Prostate gland (tissue), 2 donors: ENCODE measurements at regions not wholly inside any gene's neighbourhood (a gene's known extent, or its start where the extent isn't known, plus 50 kb on each side); places are given as distances from the start of the nearest gene placed in this dataset.

Source experiments
- DNase-seq: peaks from one replicate; pipeline ENCODE4 v3.0.0-alpha.2; 2019; ENCODE audit warnings: low spot score
- H3K27ac ChIP-seq, 2 donors: fragments of 200-600 bp; sonication (generic); 2 replicates each; pipeline ENCODE4 v1.5.1; 2017 to 2019
- H3K27me3 ChIP-seq: fragments of 200-600 bp; sonication (generic); replicated peaks from 2 replicates; pipeline ENCODE4 v1.5.1; 2019; ENCODE audit not compliant: insufficient read depth
- H3K36me3 ChIP-seq, 2 donors: fragments of 200-600 bp; sonication (generic); 1 replicate in 1 of 2; 2 replicates in 1 of 2; pipeline versions ENCODE4 v1.5.1 to v1.8.1; 2017 to 2019
- H3K4me1 ChIP-seq: fragments of 200-600 bp; sonication (generic); replicated peaks from 2 replicates; pipeline ENCODE4 v1.5.1; 2019
- H3K4me3 ChIP-seq, 2 donors: fragments of 200-600 bp; sonication (generic); 2 replicates each; pipeline ENCODE4 v1.5.1; 2017 to 2019
- H3K9me3 ChIP-seq: fragments of 200-600 bp; sonication (generic); 2 replicates; pipeline ENCODE4 v1.5.1; 2017
- CTCF ChIP-seq, 4 experiments: fragments of 200-600 bp in 2 of 4; fragments of 450-650 bp in 2 of 4; sonication (generic) in 2 of 4; IDR thresholded peaks; 1 replicate in 3 of 4; 2 replicates in 1 of 4; pipeline ENCODE4 v1.5.1; 2016 to 2019; ENCODE audit warnings: antibody characterized with exemption in 4 of 4, mild to moderate bottlenecking in 2 of 4, moderate library complexity in 2 of 4
- POLR2A ChIP-seq: fragments of 450-650 bp; IDR thresholded peaks from one replicate; pipeline ENCODE4 v1.6.1; 2016; ENCODE audit warnings: antibody characterized with exemption, mild to moderate bottlenecking
- POLR2AphosphoS5 ChIP-seq: sonication (generic); formaldehyde crosslinking; IDR thresholded peaks from one replicate; pipeline ENCODE4 v1.6.1; 2017; ENCODE audit warnings: antibody characterized with exemption
- WGBS: methylation state at CpG from one replicate; pipeline ENCODE4 v1.1.5; 2018; 5-methylcytosine and 5-hydroxymethylcytosine counted together
- intact Hi-C: fragments of 100-400 bp; cut with DNase I; formaldehyde crosslinking; loops from one replicate; pipeline ENCODE4 v1.14.2; 2022

DNA sequence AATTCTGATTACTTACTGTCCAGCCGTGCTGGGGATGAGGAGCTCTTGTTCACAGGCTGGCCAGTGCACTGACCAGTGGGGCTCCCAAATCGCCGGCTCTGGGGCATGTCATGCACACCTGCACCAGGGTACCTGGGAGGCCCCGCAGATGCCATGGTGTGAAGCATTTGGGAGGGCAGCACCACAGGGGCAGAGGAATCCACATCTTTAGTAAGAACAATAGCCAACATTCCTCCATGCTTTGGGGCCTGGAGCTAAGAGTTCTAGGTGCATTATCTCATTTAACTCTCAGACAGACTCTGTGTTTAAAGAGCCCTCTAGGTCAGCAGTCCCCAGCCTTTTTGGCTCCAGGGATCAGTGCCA lies 104.2 kb downstream of the ACKR3 start:
- no peaks in the 10 kb centered on the region for H3K27me3 ChIP-seq
- no peaks in the 10 kb centered on the region for H3K36me3 ChIP-seq
- DNase-seq, result no peak
- intact Hi-C loops, result no loop called here
- no peaks in the 10 kb centered on the region for H3K9me3 ChIP-seq
- no peak overlapping the region for H3K27ac ChIP-seq
- H3K4me3 ChIP-seq, result no peak overlapping the region
- H3K4me1 ChIP-seq, result no peaks in the 10 kb centered on the region
- 83% methylated on average over 4 of the region's 4 CpGs for WGBS
- TF ChIP-seq POLR2AphosphoS5, result no peak
- no peak for TF ChIP-seq CTCF (IDR thresholded peaks at IDR 0.05)
- TF ChIP-seq POLR2A, result no peak

- no peaks in the 10 kb centered on the region for H3K4me1 ChIP-seq
- 97% methylated on average over 7 of the region's 7 CpGs for WGBS
- no peak for DNase-seq
- no peaks in the 10 kb centered on the region for H3K36me3 ChIP-seq
- H3K9me3 ChIP-seq, result no peaks in the 10 kb centered on the region
- H3K27ac ChIP-seq, result no peak overlapping the region
- H3K27me3 ChIP-seq, result no peaks in the 10 kb centered on the region
- intact Hi-C loops, result no loop called here
- no peak for TF ChIP-seq POLR2AphosphoS5
- TF ChIP-seq POLR2A, result no peak
- no peak for TF ChIP-seq CTCF (IDR thresholded peaks at IDR 0.05)
- H3K4me3 ChIP-seq, result no peak overlapping the region
These were observed 104.6 kb downstream of the ACKR3 start for GRCh38 chr2:236674238-236674637.

DNA sequence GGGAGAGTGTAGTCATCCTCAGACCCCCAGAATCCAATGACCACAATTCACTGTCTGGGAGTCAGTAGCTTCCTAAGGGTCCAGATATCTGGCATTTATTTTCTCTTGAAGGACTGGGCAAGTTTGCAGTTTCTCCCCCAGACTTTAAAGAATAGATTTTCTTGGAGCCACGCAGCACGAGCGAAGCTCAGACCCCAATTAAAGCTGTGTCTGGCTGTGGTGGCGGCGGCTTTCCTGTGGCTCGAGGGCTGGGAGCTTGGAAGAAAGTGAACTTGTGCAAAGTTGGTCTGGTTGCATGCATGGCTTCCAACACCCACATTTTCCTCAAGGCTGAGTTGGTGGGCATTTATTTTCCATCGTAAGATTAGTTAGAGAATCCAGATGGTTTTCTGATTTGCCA lies 105.0 kb downstream of the ACKR3 start:
- Histone ChIP-seq H3K27me3 (no peaks in the 10 kb centered on the region), H3K9me3 (no peaks in the 10 kb centered on the region), H3K4me3 (no peak overlapping the region), H3K4me1 (no peaks in the 10 kb centered on the region), H3K36me3 (no peaks in the 10 kb centered on the region), H3K27ac (no peak overlapping the region)
- WGBS, result 80% methylated on average over 7 of the region's 7 CpGs
- DNase-seq, result no peak
- TF ChIP-seq POLR2A (no peak), CTCF (IDR thresholded peaks at IDR 0.05) (no peak), POLR2AphosphoS5 (no peak)
- intact Hi-C loops, result no loop called here

DNA sequence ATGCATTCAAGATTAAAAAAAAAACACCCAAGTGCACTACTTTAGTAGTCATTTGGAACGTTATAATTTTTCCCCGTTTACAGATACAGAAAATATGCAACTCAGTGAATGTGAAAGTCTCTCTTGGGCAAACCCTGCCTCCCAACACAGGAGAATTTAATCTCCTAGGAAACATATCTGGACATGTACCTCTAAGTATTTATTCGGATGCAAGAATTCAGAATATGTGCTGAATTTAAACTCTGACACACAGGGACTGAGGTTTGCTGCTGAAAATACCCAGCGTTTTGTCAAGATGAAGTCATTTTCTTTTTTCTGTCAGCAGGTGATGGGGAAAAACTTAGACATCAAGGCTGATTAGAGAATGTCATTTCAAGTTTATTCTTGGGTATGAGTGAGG lies 105.4 kb downstream of the ACKR3 start:
- 35% methylated on average over 4 of the region's 4 CpGs for WGBS
- no peak for TF ChIP-seq CTCF (IDR thresholded peaks at IDR 0.05)
- peak; percentile 17 for TF ChIP-seq POLR2AphosphoS5
- TF ChIP-seq POLR2A, result no peak
- peaks cover 1% of the 10 kb centered on the region for H3K4me1 ChIP-seq
- intact Hi-C loops, result no loop called here
- no peak overlapping the region for H3K4me3 ChIP-seq
- no peak for DNase-seq
- H3K27me3 ChIP-seq, result no peaks in the 10 kb centered on the region
- H3K9me3 ChIP-seq, result no peaks in the 10 kb centered on the region
- no peak overlapping the region for H3K27ac ChIP-seq
- H3K36me3 ChIP-seq, result no peaks in the 10 kb centered on the region

DNA sequence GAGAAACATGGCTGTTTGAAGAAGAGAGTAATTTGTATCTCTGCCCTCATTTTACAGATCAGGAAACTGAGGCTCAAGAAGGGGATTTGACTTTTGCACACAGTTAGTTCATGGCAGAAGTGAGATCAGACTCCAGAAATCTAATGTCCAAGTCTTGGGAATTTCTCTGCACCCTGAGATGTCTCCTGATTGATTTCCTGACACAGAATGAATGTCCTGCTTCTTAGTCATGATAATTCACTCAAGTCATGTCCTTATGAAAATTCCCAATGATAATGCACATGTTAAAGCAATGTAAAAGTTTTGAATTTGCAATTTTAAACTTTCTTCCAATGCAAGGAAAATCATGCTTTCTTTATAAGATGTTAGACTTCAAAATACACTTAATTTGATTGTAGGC lies 105.9 kb downstream of the ACKR3 start:
- H3K36me3 ChIP-seq, result no peaks in the 10 kb centered on the region
- peaks cover 5% of the 10 kb centered on the region for H3K4me1 ChIP-seq
- TF ChIP-seq POLR2AphosphoS5 (no peak), POLR2A (no peak), CTCF (IDR thresholded peaks at IDR 0.05) (no peak)
- no peaks in the 10 kb centered on the region for H3K9me3 ChIP-seq
- no peak for DNase-seq
- intact Hi-C loops, result no loop called here
- H3K27me3 ChIP-seq, result no peaks in the 10 kb centered on the region
- H3K27ac ChIP-seq, result no peak overlapping the region
- H3K4me3 ChIP-seq, result no peak overlapping the region
